Sigmoid colon (tissue), 4 donors: ENCODE measurements at regions not wholly inside any gene's neighbourhood (a gene's known extent, or its start where the extent isn't known, plus 50 kb on each side); places are given as distances from the start of the nearest gene placed in this dataset.
"Not testable (repeated sequence)": the region's sequence is repeated elsewhere in the genome, so short reads cannot be mapped to it uniquely, and the experiment has no call there.

Experiments used
- CTCF ChIP-seq, 4 experiments: fragments of 450-650 bp in 3 of 4; fragments of 200-600 bp in 1 of 4; IDR thresholded peaks; one replicate each; pipeline ENCODE4 v1.5.1; 2016 to 2019; ENCODE audit warnings: antibody characterized with exemption in 4 of 4, mild to moderate bottlenecking in 3 of 4, moderate library complexity in 2 of 4
- EP300 ChIP-seq, 4 donors: sonication (generic); formaldehyde crosslinking; IDR thresholded peaks; one replicate each; pipeline ENCODE4 v1.6.1; 2017; ENCODE audit warnings: antibody characterized with exemption in 4 of 4
- POLR2AphosphoS5 ChIP-seq, 4 donors: sonication (generic); formaldehyde crosslinking; IDR thresholded peaks; one replicate each; pipeline ENCODE4 v1.6.1; 2017; ENCODE audit warnings: antibody characterized with exemption in 4 of 4

GRCh38 chr7:149951579-149951978 lies 77.8 kb downstream of the ATP6V0E2 start:
- TF ChIP-seq CTCF, POLR2AphosphoS5, EP300 (IDR thresholded peaks at IDR 0.05): not testable (repeated sequence)
